Uterus (tissue), 3 donors: ENCODE measurements at regions not wholly inside any gene's neighbourhood (a gene's known extent, or its start where the extent isn't known, plus 50 kb on each side); places are given as distances from the start of the nearest gene placed in this dataset.
"Not testable (repeated sequence)": the region's sequence is repeated elsewhere in the genome, so short reads cannot be mapped to it uniquely, and the experiment has no call there.

ENCODE experiments used
- DNase-seq, 2 donors: peaks; one replicate each; pipeline ENCODE4 v3.0.0-alpha.2; 2019 to 2020
- H3K27ac ChIP-seq, 2 donors: fragments of 200-600 bp; sonication (generic); 1 replicate in 1 of 2; 2 replicates in 1 of 2; pipeline ENCODE4 v1.5.1; 2016 to 2018
- H3K27me3 ChIP-seq, 2 donors: fragments of 200-600 bp; sonication (generic); one replicate each; pipeline ENCODE4 v1.5.1; 2018 to 2019; ENCODE audit warnings: control low read depth in 1 of 2
- H3K36me3 ChIP-seq, 2 donors: fragments of 200-600 bp; sonication (generic); one replicate each; pipeline ENCODE4 v1.5.1; 2019; ENCODE audit warnings: control low read depth in 1 of 2
- H3K4me1 ChIP-seq, 2 donors: fragments of 200-600 bp; sonication (generic); one replicate each; pipeline ENCODE4 v1.5.1; 2018 to 2019; ENCODE audit warnings: control low read depth in 1 of 2
- H3K4me3 ChIP-seq, 2 donors: fragments of 200-600 bp; sonication (generic); 1 replicate in 1 of 2; 2 replicates in 1 of 2; pipeline ENCODE4 v1.5.1; 2018 to 2019; ENCODE audit warnings: mild to moderate bottlenecking in 1 of 2
- H3K9me3 ChIP-seq, 2 donors: fragments of 200-600 bp; sonication (generic); one replicate each; pipeline ENCODE4 v1.5.1; 2019; ENCODE audit warnings: control low read depth in 1 of 2
- intact Hi-C: fragments of 100-400 bp; cut with DNase I; formaldehyde crosslinking; loops from one replicate; pipeline ENCODE4 v1.15.1; 2023; ENCODE audit warnings: low total_unique reads
- donor health status: DM: yes; HTN: yes; CAD: no.

GRCh38 chr21:6138244-6139136 is 4382.9 kb upstream of the TPTE start:
- H3K27ac ChIP-seq, intact Hi-C loops, H3K4me3 ChIP-seq, H3K4me1 ChIP-seq, H3K36me3 ChIP-seq, H3K27me3 ChIP-seq, H3K9me3 ChIP-seq, DNase-seq: not testable (repeated sequence)

GRCh38 chr21:6139331-6139730 is 4382.1 kb upstream of the TPTE start:
- H3K27ac ChIP-seq, H3K4me3 ChIP-seq, H3K4me1 ChIP-seq, DNase-seq, H3K36me3 ChIP-seq, H3K27me3 ChIP-seq, H3K9me3 ChIP-seq, intact Hi-C loops: not testable (repeated sequence)

GRCh38 chr21:6139862-6140261 is 4381.5 kb upstream of the TPTE start:
- H3K4me1 ChIP-seq, H3K27ac ChIP-seq, DNase-seq, H3K27me3 ChIP-seq, H3K36me3 ChIP-seq, H3K4me3 ChIP-seq, intact Hi-C loops, H3K9me3 ChIP-seq: not testable (repeated sequence)

- H3K4me3 ChIP-seq, H3K27me3 ChIP-seq, H3K9me3 ChIP-seq, intact Hi-C loops, DNase-seq, H3K4me1 ChIP-seq, H3K27ac ChIP-seq, H3K36me3 ChIP-seq: not testable (repeated sequence)
Measured at GRCh38 chr21:6140467-6141137, 4380.8 kb upstream of the TPTE start.

- H3K27ac ChIP-seq, H3K4me1 ChIP-seq, intact Hi-C loops, DNase-seq, H3K9me3 ChIP-seq, H3K36me3 ChIP-seq, H3K4me3 ChIP-seq, H3K27me3 ChIP-seq: not testable (repeated sequence)
Measured at GRCh38 chr21:6141138-6141474, 4380.3 kb upstream of the TPTE start.

GRCh38 chr21:6153154-6153553 is 4368.2 kb upstream of the TPTE start:
- intact Hi-C loops, H3K4me3 ChIP-seq, H3K4me1 ChIP-seq, H3K36me3 ChIP-seq, DNase-seq, H3K9me3 ChIP-seq, H3K27me3 ChIP-seq, H3K27ac ChIP-seq: not testable (repeated sequence)

GRCh38 chr21:6154524-6155320 is 4366.7 kb upstream of the TPTE start:
- DNase-seq, intact Hi-C loops, H3K4me1 ChIP-seq, H3K27me3 ChIP-seq, H3K4me3 ChIP-seq, H3K9me3 ChIP-seq, H3K27ac ChIP-seq, H3K36me3 ChIP-seq: not testable (repeated sequence)

GRCh38 chr21:6156712-6157389 is 4364.5 kb upstream of the TPTE start:
- intact Hi-C loops, H3K4me1 ChIP-seq, H3K36me3 ChIP-seq, DNase-seq, H3K4me3 ChIP-seq, H3K9me3 ChIP-seq, H3K27me3 ChIP-seq, H3K27ac ChIP-seq: not testable (repeated sequence)

- H3K9me3 ChIP-seq, H3K4me1 ChIP-seq, DNase-seq, H3K4me3 ChIP-seq, intact Hi-C loops, H3K36me3 ChIP-seq, H3K27me3 ChIP-seq, H3K27ac ChIP-seq: not testable (repeated sequence)
Measured at GRCh38 chr21:6157515-6157914, 4363.9 kb upstream of the TPTE start.

- H3K9me3 ChIP-seq, H3K4me1 ChIP-seq, H3K27me3 ChIP-seq, intact Hi-C loops, DNase-seq, H3K27ac ChIP-seq, H3K36me3 ChIP-seq, H3K4me3 ChIP-seq: not testable (repeated sequence)
Measured at GRCh38 chr21:6158171-6158570, 4363.2 kb upstream of the TPTE start.
